ENCODE measurements at regions not wholly inside any gene's neighbourhood (a gene's known extent, or its start where the extent isn't known, plus 50 kb on each side); places are given as distances from the start of the nearest gene placed in this dataset.

- ChIA-PET POLR2A (no interaction called here), CTCF (interaction anchor here (1.4 to 2.0 kb wide), 2 partner anchors 12 to 17 kb away, joined by 3 to 5 read pairs; no protein-coding TSS in a partner anchor)
- TF ChIP-seq BHLHE40 (IDR thresholded peaks at IDR 0.05; ENCODE audit: low read depth, low read length) (no peak), ESRRA (IDR thresholded peaks at IDR 0.05; ENCODE audit: borderline replicate concordance, low read length) (no peak), POLR2AphosphoS2 (conservative IDR thresholded peaks at IDR 0.05; ENCODE audit: low read length) (no peak), NFE2L2 (conservative IDR thresholded peaks at IDR 0.05; ENCODE audit: low read length) (no peak), HDAC2 (IDR thresholded peaks at IDR 0.05) (no peak), BCL3 (IDR thresholded peaks at IDR 0.05) (no peak), RNF2 (IDR thresholded peaks at IDR 0.05; ENCODE audit: borderline replicate concordance, low read depth) (no peak), POLR2A (IDR thresholded peaks at IDR 0.05; ENCODE audit: low read length) (no peak), SMC3 (IDR thresholded peaks at IDR 0.05) (no peak), RARB (CRISPR knock-in tag; IDR thresholded peaks at IDR 0.05) (no peak), RCOR1 (IDR thresholded peaks at IDR 0.05; ENCODE audit: low read depth, low read length) (no peak), JUNB (IDR thresholded peaks at IDR 0.05) (no peak), NR3C1 (IDR thresholded peaks at IDR 0.05) (no peak)
- Histone ChIP-seq H3K9me3 (no peaks in the 10 kb centered on the region), H3K4me2 (no peak overlapping the region), H3K27ac (no peak overlapping the region), H3K4me1 (0 out of 3 replicates have a peak, but pooled peaks cover 4% of the 10 kb centered on the region), H3K4me3 (no peak overlapping the region)
- DNase-seq (ENCODE audit: low read depth in 1 of 2, low spot score in 1 of 2), result no peak
- ATAC-seq, result no peak
- WGBS (ENCODE audit: missing lambda C conversion rate), result 86% methylated on average over 14 of the region's 14 CpGs
- FAIRE-seq, result no peak
These were observed 66.1 kb upstream of the ID2 start for GRCh38 chr2:8615576-8616281.

- Histone ChIP-seq H3K27ac (no peak overlapping the region), H3K9me3 (no peaks in the 10 kb centered on the region), H3K4me3 (no peak overlapping the region), H3K4me2 (no peak overlapping the region), H3K4me1 (0 out of 3 replicates have a peak, but pooled peaks cover 4% of the 10 kb centered on the region)
- no peak for ATAC-seq
- no peak for DNase-seq (ENCODE audit: low read depth in 1 of 2, low spot score in 1 of 2)
- ChIA-PET POLR2A (interaction anchor here (0.8 kb wide), 1 partner anchor 65 kb away, joined by 6 read pairs; the partner anchor contains the start of gene ID2), CTCF (interaction anchor here (1.0 to 2.0 kb wide), 3 partner anchors 10 to 33 kb away, joined by 3 to 5 read pairs (median 4); no protein-coding TSS in a partner anchor)
- no peak for FAIRE-seq
- 89% methylated on average over 12 of the region's 12 CpGs for WGBS (ENCODE audit: missing lambda C conversion rate)
- no peak for TF ChIP-seq CBX8 (IDR thresholded peaks at IDR 0.05)
- no peak for TF ChIP-seq NPAS2 (CRISPR knock-in tag; IDR thresholded peaks at IDR 0.05; ENCODE audit: borderline replicate concordance)
- TF ChIP-seq EHMT2 (IDR thresholded peaks at IDR 0.05; ENCODE audit: low read depth), result no peak
- TF ChIP-seq MAFK (IDR thresholded peaks at IDR 0.05; ENCODE audit: partially characterized antibody), result no peak
- no peak for TF ChIP-seq FOSB (CRISPR knock-in tag; IDR thresholded peaks at IDR 0.05)
- no peak for TF ChIP-seq RARB (CRISPR knock-in tag; IDR thresholded peaks at IDR 0.05)
- TF ChIP-seq JUN (IDR thresholded peaks at IDR 0.05), result no peak
- no peak for TF ChIP-seq CHD2 (IDR thresholded peaks at IDR 0.05; ENCODE audit: low read length, partially characterized antibody)
- no peak for TF ChIP-seq CHD4 (IDR thresholded peaks at IDR 0.05; ENCODE audit: borderline replicate concordance)
These were observed 64.8 kb upstream of the ID2 start for GRCh38 chr2:8617048-8617447.

- Histone ChIP-seq H3K27ac (0 out of 6 replicates have a peak overlapping the region, but pooled peaks of 1 of the 2 experiments have one; percentile 22), H3K4me2 (no peak overlapping the region), H3K4me1 (0 out of 3 replicates have a peak, but pooled peaks cover 4% of the 10 kb centered on the region), H3K4me3 (no peak overlapping the region), H3K9me3 (no peaks in the 10 kb centered on the region)
- no peak for ATAC-seq
- TF ChIP-seq NR3C1 (IDR thresholded peaks at IDR 0.05) (no peak), BCL3 (IDR thresholded peaks at IDR 0.05) (no peak), HMGXB4 (CRISPR knock-in tag; IDR thresholded peaks at IDR 0.05; ENCODE audit: borderline replicate concordance) (no peak), RNF2 (IDR thresholded peaks at IDR 0.05; ENCODE audit: borderline replicate concordance, low read depth) (no peak), ZFP36 (IDR thresholded peaks at IDR 0.05; ENCODE audit: borderline replicate concordance, partially characterized antibody) (no peak), POLR2AphosphoS2 (conservative IDR thresholded peaks at IDR 0.05; ENCODE audit: low read length) (no peak), EHF (CRISPR knock-in tag; IDR thresholded peaks at IDR 0.05) (no peak), RCOR1 (IDR thresholded peaks at IDR 0.05; ENCODE audit: low read depth, low read length) (no peak), FOXS1 (CRISPR knock-in tag; IDR thresholded peaks at IDR 0.05) (no peak), HOXB13 (CRISPR knock-in tag; IDR thresholded peaks at IDR 0.05; ENCODE audit: low read depth) (no peak), CBX8 (IDR thresholded peaks at IDR 0.05) (no peak)
- ChIA-PET POLR2A (interaction anchor here (0.8 kb wide), 1 partner anchor 64 kb away, joined by 6 read pairs; the partner anchor contains the start of gene ID2), CTCF (interaction anchor here (1.4 to 2.0 kb wide), 2 partner anchors 10 to 15 kb away, joined by 3 to 5 read pairs; no protein-coding TSS in a partner anchor)
- 81% methylated on average over 8 of the region's 8 CpGs for WGBS (ENCODE audit: missing lambda C conversion rate)
- no peak for FAIRE-seq
- no peak for DNase-seq (ENCODE audit: low read depth in 1 of 2, low spot score in 1 of 2)
These were observed 64.3 kb upstream of the ID2 start for GRCh38 chr2:8617590-8617989.
